Erythroblast (primary cell): ENCODE measurements at regions not wholly inside any gene's neighbourhood (a gene's known extent, or its start where the extent isn't known, plus 50 kb on each side); places are given as distances from the start of the nearest gene placed in this dataset.

ENCODE experiments used
- GATA1 ChIP-seq: IDR thresholded peaks from 2 replicates; pipeline ENCODE4 v1.6.1; 2011; ENCODE audit warnings: low read depth, mild to moderate bottlenecking, control low read depth, low read length, moderate library complexity
- POLR2A ChIP-seq: IDR thresholded peaks from 2 replicates; pipeline ENCODE4 v1.6.1; 2011; ENCODE audit warnings: mild to moderate bottlenecking, low read length

DNA sequence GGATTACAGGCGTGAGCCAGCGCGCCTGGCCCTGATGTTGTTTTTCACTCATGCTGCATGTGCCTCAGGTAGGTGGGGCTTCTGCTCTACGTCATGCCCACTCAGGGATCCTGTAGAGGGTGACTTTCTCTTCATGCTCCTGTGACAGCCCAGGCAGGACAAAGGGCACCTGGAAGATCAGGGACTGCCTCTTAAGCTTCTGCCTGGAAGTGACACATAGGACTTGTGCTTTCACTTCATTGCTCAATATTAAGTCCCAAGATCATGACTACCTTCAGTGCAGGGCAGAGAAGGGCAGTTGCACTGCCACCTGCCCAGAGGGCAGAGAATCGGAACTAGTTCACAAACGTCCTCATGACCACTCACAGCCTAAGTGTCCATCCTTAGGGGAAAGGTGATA, 249.5 kb upstream of the SULF2 start:
- TF ChIP-seq POLR2A (no peak), GATA1 (no peak)
